Umbilical cord (tissue), 1 donor: ENCODE measurements at regions not wholly inside any gene's neighbourhood (a gene's known extent, or its start where the extent isn't known, plus 50 kb on each side); places are given as distances from the start of the nearest gene placed in this dataset.
A peak's percentile ranks its signal among the peaks of the same experiment; 100 is the strongest.

ENCODE experiments used
- DNase-seq: peaks from one replicate; pipeline ENCODE4 v3.0.0-alpha.2; 2015; ENCODE audit warnings: low spot score

- no peak for DNase-seq
Observed at GRCh38 chr10:58996866-58997265, 179.6 kb upstream of the PHYHIPL start.

- DNase-seq = no peak
Observed at GRCh38 chr10:58998924-58999713, 177.3 kb upstream of the PHYHIPL start.

- DNase-seq = no peak
Observed at GRCh38 chr10:59000162-59000825, 176.1 kb upstream of the PHYHIPL start.

GRCh38 chr10:59002011-59002410 is 174.4 kb upstream of the PHYHIPL start:
- DNase-seq = no peak

- peak; percentile 18 for DNase-seq
Observed at GRCh38 chr10:59003203-59003602, 173.2 kb upstream of the PHYHIPL start.

- DNase-seq = no peak
Observed at GRCh38 chr10:59004392-59004791, 172.1 kb upstream of the PHYHIPL start.

GRCh38 chr10:59006511-59007306 is 169.7 kb upstream of the PHYHIPL start:
- peak; percentile 2 for DNase-seq

- DNase-seq = no peak
Observed at GRCh38 chr10:59007307-59008025, 169.0 kb upstream of the PHYHIPL start.

- DNase-seq = no peak
Observed at GRCh38 chr10:59008452-59008851, 168.0 kb upstream of the PHYHIPL start.

- no peak for DNase-seq
Observed at GRCh38 chr10:59011972-59012632, 164.3 kb upstream of the PHYHIPL start.

GRCh38 chr10:59012839-59013238 is 163.6 kb upstream of the PHYHIPL start:
- no peak for DNase-seq

- DNase-seq = no peak
Observed at GRCh38 chr10:59016043-59016442, 160.4 kb upstream of the PHYHIPL start.

- no peak for DNase-seq
Observed at GRCh38 chr10:59018977-59019376, 157.5 kb upstream of the PHYHIPL start.

GRCh38 chr10:59019603-59020002 is 156.8 kb upstream of the PHYHIPL start:
- DNase-seq = peak; percentile 17

GRCh38 chr10:59020502-59020901 is 155.9 kb upstream of the PHYHIPL start:
- DNase-seq = no peak

- no peak for DNase-seq
Observed at GRCh38 chr10:59025981-59026765, 150.3 kb upstream of the PHYHIPL start.

GRCh38 chr10:59027975-59028655 is 148.3 kb upstream of the PHYHIPL start:
- no peak for DNase-seq

GRCh38 chr10:59033622-59034021 is 142.8 kb upstream of the PHYHIPL start:
- DNase-seq = peak; percentile 2

GRCh38 chr10:59036311-59037017 is 140.0 kb upstream of the PHYHIPL start:
- no peak for DNase-seq
